Uterus (tissue), 2 donors: ENCODE measurements at regions not wholly inside any gene's neighbourhood (a gene's known extent, or its start where the extent isn't known, plus 50 kb on each side); places are given as distances from the start of the nearest gene placed in this dataset.

ENCODE experiments used
- POLR2A ChIP-seq, 2 donors: fragments of 450-650 bp; IDR thresholded peaks; one replicate each; pipeline ENCODE4 v1.6.1; 2016; ENCODE audit warnings: antibody characterized with exemption in 2 of 2, mild to moderate bottlenecking in 1 of 2, moderate library complexity in 1 of 2
- TF ChIP-seq, protein P1 (sequence below), 4 experiments: fragments of 200-600 bp in 2 of 4; fragments of 450-650 bp in 2 of 4; sonication (generic) in 2 of 4; IDR thresholded peaks; one replicate each; pipeline ENCODE4 v1.5.1; 2016 to 2019; ENCODE audit warnings: antibody characterized with exemption in 4 of 4, mild to moderate bottlenecking in 2 of 4, moderate library complexity in 1 of 4

- TF ChIP-seq POLR2A (IDR thresholded peaks at IDR 0.05), result no peak
- TF ChIP-seq, protein P1, sequence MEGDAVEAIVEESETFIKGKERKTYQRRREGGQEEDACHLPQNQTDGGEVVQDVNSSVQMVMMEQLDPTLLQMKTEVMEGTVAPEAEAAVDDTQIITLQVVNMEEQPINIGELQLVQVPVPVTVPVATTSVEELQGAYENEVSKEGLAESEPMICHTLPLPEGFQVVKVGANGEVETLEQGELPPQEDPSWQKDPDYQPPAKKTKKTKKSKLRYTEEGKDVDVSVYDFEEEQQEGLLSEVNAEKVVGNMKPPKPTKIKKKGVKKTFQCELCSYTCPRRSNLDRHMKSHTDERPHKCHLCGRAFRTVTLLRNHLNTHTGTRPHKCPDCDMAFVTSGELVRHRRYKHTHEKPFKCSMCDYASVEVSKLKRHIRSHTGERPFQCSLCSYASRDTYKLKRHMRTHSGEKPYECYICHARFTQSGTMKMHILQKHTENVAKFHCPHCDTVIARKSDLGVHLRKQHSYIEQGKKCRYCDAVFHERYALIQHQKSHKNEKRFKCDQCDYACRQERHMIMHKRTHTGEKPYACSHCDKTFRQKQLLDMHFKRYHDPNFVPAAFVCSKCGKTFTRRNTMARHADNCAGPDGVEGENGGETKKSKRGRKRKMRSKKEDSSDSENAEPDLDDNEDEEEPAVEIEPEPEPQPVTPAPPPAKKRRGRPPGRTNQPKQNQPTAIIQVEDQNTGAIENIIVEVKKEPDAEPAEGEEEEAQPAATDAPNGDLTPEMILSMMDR (IDR thresholded peaks at IDR 0.05), result no peak
Measured at GRCh38 chr1:48105165-48105564, 108.0 kb upstream of the TRABD2B start.
